NCI-H1930 (cell line): ENCODE measurements at regions not wholly inside any gene's neighbourhood (a gene's known extent, or its start where the extent isn't known, plus 50 kb on each side); places are given as distances from the start of the nearest gene placed in this dataset.

Experiments
- DNase-seq, 2 experiments: peaks; one replicate each; lab custom pipeline; 2025; lab: John Stamatoyannopoulos, UW

DNA sequence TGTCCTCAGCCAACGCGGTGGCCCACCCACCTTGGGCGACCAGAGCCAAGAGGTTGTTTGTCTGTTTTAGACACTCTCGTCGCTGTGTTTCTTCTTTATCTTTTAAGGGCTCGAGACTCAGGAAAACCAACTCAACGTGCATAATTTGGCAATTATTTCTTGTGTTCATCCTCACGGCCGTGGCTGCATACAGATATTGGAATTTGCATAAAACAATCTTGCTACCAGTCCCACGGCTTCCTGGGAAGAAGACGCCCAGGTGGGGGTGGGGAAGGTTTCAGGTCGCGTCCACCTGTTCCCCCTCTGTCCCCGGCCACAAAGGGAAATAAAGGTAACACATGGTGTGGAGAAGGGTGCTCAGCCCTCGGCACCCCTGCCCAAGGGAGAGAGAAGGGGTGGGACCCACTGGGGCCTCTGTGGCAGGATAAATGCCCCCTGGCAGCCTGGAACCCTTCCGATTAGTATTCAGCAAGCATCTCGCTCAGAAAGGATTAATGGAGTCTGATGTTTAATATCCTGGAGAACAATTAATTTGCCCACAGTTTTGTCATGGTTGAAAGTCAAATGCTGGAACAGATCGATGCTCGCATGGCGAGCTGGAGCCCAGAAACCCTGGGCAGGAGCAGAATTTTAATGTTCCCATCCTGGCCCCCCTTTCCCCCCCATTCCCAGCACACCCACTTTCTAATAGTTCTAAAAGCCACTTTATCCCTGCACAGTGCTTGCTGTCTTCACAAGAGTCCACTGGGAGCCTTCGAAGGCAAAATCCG, 359.7 kb downstream of the MN1 start:
- no peak for DNase-seq

DNA sequence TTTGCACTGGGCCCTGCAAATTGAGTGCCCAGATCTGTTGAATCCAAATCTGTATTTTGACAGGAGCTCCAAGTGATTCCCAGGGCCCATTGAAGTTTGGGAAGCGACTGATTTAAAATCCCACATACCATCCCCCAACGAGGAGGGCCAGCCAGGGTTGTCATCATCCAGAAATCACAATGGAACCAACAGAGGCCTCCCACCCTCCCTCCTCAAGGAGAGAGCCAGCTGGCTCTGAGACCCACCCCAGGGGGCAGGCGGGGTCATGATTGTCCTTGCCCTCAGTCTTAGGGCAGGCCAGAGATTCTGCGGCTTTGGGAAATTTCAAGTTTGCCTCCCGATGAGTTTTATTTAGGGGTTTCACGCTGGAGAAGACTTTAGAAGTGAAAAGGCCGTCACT, 358.2 kb downstream of the MN1 start:
- DNase-seq: no peak

DNA sequence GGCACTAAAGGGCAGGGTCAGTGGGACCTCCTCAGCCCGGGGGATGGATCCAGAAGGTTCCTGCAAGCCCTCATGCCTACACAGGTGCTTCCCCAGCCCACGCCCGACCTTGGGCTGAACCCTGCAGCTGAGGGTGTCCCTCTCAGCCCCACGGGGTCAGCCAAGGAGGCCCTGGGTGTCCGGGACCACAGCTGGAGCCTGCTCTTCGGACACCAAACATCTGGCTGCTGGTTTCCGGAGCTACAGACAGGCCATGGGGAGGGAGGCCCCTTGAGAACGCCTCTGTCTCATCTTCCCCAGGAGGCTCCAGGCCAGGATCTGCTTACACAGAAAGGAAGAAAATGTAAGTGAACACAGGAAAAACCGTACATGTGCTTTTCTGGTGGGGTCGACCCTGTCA, 355.7 kb downstream of the MN1 start:
- DNase-seq: no peak

DNA sequence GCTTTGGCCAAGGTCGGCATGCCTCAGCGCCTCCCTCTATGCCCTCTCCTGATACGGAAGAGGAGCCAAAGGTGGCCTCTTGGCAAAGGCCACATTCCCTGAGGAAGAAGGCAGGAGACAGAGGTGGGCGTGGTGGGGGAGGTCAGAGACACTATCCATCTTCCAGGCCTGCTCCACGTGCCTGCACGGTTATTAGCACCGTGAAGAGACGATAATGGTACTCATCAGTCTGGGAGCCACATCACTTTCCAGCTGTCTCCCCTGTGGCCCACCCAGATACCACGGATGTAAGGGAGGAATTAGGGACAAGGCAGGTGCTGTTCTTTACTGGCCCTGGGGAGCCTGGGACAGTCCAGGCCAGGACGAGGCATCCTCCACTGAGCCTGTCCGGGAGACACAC, 354.3 kb downstream of the MN1 start:
- DNase-seq: no peak

DNA sequence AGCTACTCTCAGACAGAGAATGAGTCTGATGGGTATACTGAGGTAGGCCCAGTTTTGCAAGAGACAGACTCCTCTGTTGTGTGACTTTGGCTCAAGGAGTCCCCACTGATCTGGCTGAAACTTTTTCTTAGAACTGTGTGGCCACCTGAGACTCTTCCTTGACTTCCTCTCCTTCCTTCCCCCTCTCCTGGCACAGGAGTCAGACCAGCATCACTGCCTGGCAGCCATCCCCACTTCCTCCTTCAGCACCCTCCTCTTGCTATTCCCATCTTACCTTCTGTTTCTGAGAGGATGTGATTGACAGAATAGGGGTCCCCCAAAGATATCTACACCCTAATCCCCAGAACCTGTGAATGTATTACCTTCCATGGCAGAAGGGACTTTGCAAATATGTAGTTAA, 351.1 kb downstream of the MN1 start:
- no peak for DNase-seq

DNA sequence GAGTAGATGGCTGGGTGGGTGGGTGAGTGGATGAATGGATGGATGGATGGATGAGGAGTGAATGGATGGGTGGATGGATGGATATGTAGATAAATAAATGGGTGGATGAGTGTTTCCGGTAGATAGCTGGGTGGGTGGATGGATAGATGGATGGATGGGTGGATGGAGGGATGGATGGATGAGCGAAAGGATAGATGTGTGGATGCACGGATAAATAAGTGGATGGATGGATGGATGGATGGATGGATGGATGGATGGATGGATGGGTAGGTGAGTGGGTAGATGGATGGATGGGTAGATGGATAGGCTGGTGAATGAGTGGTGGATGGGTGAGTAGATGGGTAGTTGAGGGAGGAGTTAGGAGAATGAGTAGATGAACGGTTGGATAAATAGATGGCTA, 349.3 kb downstream of the MN1 start:
- no peak for DNase-seq

DNA sequence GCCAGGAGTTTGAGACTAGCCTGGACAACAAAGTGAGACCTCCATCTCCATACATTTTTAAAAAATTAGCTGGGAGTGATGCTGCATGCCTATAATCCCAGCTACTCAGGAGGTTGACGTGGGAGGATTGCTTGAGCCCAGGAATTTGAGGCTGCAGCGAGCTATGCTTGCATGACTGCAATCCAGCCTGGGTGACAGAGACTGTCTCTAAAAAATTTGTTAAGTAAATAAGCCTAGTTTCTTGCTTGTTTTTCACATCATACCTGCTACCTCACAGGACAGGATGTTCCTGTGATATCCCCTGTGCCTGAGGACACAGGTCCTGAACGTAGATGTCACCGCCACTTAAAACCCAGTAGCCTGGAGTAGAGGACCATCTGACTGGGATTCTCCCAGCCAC, 348.6 kb downstream of the MN1 start:
- DNase-seq: no peak

DNA sequence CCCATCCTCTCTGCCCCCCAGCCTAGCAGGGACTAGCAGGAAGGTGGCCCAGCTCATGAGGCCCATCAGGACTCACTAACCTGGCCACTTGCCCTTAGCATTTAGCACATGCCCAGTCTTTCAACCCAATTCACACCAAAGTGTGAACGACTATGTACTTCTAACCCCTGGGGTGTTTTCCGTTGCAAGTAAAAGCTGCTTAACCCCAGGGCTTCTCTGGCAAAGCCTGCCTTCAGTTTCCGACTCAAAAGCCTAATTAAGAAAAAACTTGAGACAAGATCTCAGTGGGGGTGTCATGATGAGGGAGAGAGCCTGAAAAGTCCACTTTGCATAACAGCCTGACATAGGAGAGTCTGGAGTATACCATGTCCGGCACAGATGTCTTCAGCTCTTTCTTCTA, 347.8 kb downstream of the MN1 start:
- DNase-seq: no peak

DNA sequence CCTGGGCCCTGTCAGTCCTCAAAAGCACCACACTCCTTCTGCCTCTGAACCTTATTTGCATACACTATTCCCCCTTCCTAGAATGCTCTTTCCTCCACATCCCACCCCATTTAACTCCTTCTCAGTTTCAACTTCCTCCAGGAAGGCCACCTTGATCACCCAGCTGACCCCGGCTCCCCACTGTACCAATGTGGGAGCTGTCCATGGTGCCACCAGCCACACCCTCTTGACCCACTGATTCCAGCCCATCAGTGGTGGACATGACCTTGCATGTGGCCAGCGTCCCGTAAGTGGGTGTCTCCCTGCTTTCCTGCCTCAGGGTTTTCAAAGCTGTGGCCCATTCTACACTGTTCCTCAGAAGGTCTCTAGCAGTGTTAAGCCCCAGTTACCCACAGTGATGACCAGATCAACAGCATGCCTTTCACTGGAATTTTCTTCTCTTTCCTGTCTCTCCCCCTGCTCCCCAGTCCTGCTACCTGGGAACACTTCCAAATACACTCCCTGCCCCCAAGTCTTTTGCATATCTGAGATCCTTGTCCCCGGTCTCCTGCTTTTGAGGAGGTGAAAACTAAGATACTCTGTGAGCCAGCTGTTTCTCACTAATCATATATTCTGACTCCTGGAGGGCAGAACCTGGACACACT, 346.6 kb downstream of the MN1 start:
- no peak for DNase-seq

DNA sequence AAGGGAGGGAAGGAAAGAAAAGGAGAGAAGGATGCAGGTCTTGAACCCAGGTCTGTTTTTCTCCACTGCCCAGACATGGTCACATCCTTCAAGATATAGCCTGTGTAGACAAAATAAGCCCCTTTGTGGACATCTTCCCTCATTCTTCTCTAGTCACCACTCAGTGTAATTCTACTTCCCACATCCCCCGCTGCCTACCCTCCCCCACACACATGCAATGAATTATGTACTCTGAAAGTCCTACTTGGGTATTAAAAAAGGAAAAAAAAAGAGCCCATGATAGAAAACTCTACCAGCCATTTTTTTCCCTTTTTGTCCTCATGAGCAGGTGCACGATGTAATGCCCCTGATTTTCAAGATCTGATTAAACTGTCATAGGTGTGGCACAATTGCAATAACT, 346.0 kb downstream of the MN1 start:
- DNase-seq: no peak

DNA sequence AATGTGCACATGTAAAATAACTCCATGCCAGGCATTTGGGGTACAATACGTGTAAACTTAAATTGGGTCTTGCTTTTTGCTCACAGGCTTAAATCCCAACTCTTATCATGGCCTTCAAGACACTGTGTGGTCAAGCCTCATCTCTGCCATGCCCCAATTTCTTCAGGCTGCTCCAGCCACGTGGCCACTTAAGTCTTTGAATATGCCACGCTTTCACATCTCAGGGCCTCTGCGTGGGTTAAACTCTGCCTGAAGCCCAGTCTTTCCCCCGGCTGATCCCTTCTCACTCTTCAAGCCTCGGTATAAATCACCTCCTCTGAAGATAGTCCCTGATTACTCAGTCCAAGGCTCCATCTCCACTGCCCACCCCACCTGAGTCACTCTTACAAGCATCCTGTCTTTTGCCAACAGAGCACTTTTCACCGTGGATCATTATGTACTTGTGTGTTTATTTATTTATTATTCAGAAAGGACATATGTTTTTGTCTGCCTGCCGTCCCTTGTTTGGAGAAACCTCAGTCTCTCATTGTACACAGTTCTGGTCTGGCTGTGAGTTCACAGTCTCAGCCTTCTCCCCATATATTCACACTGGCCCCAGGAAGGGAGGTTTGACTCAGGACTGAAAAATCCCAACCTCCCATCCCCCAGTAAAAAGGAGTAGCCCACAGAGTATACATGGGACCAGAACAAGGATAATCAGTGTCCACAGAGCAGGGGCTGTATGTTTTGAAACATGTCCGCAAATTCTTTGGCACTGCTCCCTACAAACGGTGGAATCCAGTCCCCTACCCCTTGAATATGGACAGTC, 344.7 kb downstream of the MN1 start:
- DNase-seq: no peak

DNA sequence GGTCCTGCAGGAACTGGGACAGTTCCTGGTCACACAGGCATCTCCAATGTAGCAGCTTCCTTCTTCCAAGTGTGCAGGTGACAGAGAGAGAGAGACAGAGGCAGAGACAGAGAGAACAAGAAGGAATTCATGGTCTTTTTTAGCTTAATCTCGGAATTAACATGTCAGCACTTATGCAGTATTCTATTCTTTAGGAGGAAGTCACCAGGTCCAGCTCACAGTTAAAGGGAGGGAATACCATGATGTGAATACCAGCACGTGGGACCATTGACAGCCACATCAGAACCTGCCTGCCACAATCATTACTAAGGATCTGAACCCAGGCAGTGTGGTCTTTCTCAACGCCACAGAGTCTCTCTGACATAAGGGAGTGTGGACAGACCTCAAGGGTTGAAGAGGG, 341.6 kb downstream of the MN1 start:
- DNase-seq: no peak

DNA sequence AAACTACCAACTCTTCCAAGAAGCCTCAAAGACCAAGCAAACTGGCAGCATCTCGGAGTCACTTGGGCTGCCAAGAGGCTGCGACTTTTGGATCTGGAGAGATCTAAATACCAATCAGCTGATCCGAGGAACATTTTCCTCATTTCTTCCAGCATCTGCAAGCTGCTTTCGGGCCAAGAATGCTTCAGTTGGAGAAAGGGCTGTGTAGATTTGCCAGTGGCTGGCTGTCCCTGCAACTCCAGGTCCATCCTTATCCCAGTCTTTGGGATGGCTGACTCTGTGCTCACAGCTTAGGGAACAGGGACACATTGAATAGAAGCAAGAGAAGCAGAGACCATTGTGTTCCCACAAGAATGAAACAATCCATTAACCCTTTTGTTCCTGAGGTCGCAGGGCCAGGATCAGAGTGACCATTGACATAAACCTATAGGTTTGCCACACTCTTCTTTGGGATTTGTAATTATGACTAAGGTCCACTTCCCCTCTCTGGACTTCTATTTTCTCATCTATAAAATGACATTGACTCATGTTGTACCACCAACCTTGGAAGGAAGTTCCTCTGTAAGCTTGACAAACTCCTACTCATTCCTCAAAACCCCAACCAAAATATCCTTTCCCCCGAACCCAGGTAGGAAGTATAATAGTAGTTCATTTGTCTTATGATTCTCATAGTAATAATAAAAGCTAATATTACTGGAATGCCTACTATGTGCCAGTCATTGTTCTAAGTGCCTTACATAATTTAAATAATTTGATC, 340.8 kb downstream of the MN1 start:
- no peak for DNase-seq

DNA sequence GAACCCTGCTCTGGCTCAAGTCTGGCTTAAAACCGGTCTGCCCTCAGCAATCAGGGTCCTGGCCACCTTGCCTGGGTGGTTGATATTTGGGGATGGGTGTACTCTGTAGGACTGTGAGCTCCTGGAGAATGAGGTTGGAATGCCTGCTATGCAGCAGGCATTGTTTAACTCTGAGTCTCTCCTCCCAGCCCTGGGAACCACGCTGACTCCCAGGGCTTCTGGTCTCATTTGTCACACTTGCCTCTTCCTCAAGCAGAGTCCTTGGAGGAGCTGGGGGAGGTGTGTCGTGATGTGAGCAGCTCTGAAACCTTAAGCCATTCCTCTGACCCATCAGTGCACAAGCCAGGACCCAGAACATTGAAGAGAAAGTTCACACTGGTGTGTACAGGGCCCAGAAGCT, 340.1 kb downstream of the MN1 start:
- no peak for DNase-seq

DNA sequence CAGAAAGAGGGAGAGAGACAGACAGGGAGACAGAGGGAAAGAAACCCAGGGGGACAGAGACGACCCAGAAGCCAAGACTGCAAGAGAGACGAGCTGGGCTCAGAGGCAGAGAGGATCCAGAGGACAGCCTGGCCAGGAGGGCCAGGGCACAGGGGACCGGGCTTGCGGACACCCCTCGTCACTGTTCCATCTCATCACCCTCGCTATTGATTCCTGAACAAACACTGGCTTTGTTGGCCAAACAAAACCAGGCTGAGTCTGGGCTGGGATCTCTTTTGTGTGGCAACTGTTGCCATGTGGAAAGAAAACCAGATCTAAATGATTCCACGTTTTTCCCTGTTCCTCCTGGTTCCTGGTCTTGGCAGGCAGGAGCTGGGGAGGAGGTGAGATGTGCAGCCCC, 339.4 kb downstream of the MN1 start:
- peak; percentile 32 to 69 for DNase-seq

DNA sequence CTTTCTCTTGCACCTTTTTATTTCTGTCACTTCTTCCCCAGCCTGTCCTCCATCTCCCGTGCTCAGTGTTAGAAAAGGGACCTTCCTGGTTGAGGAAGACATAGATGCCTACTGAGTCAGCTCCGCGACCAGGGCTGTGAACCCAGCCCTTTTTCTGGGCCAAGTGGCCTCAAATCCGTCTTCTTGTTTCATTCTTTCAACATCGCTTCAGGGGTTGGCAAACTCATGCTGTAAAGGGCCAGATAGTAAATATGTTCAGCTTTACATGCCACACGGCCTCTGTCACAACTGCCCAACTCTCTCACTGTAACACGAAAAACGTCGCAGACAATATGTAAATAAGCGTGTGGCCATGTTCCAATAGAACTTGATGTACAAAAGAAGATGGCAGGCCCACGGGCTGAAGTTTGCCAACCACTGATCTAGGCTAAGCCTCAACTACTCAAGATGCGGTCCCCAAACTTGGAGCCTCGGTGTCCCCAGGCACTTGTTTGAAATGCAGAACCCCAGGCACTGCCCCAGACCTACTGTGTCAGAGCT, 338.4 kb downstream of the MN1 start:
- DNase-seq: no peak

DNA sequence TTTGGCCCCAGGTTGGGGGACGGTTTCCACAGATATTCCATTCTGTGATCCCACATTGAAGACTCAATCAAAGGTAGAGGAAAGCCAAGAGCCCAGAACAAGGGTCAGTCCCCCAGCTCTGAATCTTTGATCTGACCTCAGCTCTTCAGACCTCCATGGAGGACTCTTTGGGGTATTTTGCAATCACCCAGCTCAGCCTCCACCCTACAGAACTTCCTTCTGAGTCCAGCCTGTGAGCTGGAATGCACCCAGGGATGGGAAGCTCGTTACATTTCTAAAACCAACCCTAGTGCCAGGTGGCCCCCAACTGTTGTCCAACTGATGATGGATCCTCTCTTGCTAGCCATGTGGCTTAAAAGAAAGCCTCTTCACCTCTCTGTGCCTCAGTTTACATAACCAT, 335.3 kb downstream of the MN1 start:
- no peak for DNase-seq

DNA sequence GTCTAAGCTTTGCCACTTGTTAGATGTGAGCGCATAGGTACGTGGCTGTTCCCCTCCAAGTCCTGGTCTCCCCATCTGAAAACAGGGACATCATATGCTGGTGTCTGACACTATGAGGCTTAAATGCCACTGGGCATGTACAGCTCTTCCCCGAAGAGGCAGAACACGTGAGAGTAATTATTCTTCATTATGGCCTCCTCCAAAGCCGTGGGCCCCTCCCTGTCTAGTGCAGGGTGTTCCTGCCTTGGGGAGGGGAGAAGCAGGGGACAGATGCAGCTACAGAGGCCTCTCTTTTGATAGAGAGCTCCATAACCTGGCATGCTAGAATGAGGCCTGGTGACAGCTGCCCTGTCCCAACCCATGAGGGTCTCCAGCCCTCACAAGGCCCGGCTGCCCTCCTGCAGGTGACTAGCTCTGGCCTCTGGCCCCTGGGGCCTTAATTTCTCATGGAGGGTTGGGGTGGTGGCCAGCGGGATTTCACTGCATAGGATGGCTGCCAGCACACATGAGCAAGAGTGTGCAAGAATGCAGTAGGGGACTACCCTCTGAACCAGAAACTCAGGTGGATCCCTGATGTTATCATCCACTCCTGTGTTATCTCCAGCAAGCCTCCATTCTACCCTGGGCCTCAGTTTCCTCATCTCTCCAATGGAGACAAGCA, 334.6 kb downstream of the MN1 start:
- DNase-seq: no peak

DNA sequence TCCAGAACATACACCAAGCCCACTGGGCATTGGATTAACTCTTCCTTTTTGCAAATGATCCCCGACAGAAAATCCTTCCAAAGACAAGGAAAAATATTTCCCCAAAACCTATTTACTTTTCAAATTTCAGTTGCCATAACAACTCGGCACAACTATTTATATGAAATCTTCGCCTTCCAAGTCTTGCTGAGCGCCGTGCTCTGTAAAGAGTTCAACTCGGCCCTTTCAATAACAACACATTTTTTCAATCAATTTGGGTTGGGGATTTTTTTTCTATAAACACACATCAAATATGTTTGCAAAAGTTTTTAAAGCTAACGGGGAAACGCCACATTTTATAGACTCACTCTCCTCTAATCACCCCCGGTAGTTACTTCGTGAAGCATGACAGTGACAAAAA, 333.8 kb downstream of the MN1 start:
- no peak for DNase-seq

DNA sequence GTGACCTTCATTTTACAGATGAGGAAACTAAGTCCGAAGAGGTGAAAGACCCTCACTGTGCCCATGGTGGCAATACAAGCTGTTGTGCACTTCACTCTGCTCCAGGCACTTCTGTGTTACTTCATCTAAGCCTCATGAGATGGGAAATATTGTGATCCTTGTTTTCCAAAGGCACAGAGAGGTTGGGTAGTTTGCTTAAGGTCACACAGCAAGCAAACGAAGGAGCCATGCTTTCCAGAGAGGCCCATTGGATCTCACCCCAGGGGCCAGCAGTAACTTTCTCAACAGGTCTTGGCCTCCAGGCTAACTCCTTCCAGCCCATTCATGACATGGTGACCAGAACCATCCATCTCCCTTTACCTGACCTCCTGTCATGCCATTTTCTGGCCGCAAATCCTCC, 332.8 kb downstream of the MN1 start:
- no peak for DNase-seq

DNA sequence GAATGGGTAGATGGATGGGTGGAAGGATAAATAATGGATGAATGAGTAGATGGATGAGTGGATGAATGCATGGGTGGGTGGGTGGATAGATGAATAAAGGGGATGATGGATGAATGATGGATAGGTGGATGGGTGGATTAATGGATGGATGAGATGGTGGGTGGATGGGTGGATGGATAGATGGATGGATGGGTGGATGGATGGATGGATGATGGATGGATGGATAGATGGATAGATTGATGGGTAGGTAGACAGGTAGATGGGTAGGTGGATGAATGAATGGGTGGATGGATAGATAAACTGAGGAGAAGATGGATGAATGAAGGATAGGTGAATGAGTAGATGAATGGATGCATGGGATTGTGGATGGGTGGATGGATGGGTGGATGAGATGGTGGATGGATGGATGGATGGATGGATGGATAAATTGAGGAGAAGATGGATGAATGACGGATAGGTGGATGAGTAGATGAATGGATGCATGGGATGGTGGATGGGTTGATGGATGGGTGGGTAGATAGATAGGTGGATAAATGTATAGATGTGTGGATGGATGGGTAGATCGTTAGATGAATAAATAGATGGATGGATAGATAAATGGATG, 331.3 kb downstream of the MN1 start:
- DNase-seq: no peak
